Tibial nerve (tissue), 3 donors: ENCODE measurements at regions not wholly inside any gene's neighbourhood (a gene's known extent, or its start where the extent isn't known, plus 50 kb on each side); places are given as distances from the start of the nearest gene placed in this dataset.

Experiments used
- POLR2A ChIP-seq, 2 donors: fragments of 450-650 bp; IDR thresholded peaks; one replicate each; pipeline ENCODE4 v1.6.1; 2017; ENCODE audit warnings: antibody characterized with exemption in 2 of 2, mild to moderate bottlenecking in 2 of 2, moderate library complexity in 2 of 2
- TF ChIP-seq, protein P1 (sequence below), 5 experiments: fragments of 200-600 bp in 3 of 5; fragments of 450-650 bp in 2 of 5; sonication (generic) in 3 of 5; IDR thresholded peaks; one replicate each; pipeline ENCODE4 v1.5.1; 2016 to 2019; ENCODE audit warnings: antibody characterized with exemption in 5 of 5, mild to moderate bottlenecking in 3 of 5, moderate library complexity in 2 of 5

DNA sequence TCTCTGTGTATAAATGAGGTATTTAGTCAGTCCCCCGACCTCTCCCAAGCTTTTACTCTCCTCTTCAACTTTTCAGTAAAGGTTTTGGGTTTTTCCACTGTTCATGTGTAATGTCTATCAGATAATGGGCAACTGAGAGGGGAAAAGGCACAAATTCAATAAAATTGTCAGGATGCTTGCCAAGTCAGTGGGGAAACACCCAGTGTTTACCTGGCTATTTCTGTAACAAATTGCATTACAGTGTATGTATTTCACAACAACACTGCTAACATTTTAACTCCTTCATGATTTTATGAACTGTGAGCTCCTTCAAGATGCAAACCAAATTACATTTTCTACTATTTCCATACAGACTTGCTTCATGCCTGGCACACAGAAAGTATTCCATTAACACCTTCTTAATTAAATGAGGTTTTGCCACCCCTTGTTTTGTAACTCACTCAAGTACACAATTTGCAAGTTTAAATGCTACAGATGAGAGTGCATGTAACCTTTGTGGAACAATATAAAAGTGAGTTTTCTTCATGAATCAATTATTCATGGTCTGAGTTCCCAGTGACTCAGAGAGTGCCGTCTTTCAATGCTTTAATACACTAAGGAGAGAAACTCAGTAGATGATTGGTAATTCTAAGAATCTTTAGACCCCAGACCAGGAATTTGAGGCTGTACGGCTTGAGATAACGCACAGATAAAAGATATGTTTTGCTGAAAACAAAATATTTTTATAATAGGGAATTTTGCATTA lies 149.8 kb upstream of the TLL1 start:
- TF ChIP-seq POLR2A (IDR thresholded peaks at IDR 0.05): no peak
- TF ChIP-seq, protein P1, sequence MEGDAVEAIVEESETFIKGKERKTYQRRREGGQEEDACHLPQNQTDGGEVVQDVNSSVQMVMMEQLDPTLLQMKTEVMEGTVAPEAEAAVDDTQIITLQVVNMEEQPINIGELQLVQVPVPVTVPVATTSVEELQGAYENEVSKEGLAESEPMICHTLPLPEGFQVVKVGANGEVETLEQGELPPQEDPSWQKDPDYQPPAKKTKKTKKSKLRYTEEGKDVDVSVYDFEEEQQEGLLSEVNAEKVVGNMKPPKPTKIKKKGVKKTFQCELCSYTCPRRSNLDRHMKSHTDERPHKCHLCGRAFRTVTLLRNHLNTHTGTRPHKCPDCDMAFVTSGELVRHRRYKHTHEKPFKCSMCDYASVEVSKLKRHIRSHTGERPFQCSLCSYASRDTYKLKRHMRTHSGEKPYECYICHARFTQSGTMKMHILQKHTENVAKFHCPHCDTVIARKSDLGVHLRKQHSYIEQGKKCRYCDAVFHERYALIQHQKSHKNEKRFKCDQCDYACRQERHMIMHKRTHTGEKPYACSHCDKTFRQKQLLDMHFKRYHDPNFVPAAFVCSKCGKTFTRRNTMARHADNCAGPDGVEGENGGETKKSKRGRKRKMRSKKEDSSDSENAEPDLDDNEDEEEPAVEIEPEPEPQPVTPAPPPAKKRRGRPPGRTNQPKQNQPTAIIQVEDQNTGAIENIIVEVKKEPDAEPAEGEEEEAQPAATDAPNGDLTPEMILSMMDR (IDR thresholded peaks at IDR 0.05): no peak
